Head of caudate nucleus (tissue), 42 donors: ENCODE measurements at regions not wholly inside any gene's neighbourhood (a gene's known extent, or its start where the extent isn't known, plus 50 kb on each side); places are given as distances from the start of the nearest gene placed in this dataset.
"Not testable (repeated sequence)": the region's sequence is repeated elsewhere in the genome, so short reads cannot be mapped to it uniquely, and the experiment has no call there.

Experiments used
- DNase-seq, 42 donors: peaks; one replicate each; pipeline versions ENCODE4 v3.0.0 to v3.0.0-alpha.2; 2020 to 2021; ENCODE audit warnings: mixed read lengths in 7 of 42
- intact Hi-C: fragments of 100-400 bp; cut with DNase I; formaldehyde crosslinking; loops from one replicate; pipeline ENCODE4 v1.15.0; 2022

DNA sequence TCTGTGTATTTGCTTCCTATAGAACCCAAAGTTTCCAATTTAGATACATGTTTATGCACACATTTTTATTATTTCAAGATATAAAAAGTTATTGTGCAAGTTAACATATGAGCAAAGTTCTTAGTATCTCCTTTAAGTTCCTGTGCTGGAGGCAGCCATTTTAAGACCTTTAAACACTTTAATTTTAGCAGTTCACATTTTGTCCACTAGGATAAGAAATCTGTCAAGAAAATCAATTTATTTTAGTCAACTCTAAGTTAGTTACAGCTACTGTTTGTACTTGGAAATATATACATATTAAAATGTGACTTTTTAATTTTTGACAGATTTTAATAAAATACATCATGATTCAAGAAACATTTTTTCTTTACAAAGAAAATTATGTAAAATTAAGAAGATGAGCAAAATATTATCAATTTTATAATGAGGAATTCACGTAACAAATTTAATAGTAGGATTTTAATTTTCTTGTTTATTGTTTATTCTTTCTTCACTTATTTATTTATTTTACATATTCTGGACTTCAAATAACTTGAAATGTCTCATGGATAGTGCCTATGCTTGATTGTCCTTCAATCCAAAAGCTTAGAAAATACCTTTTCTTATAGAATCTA is 402.6 kb upstream of the GBE1 start:
- DNase-seq: no peak
- intact Hi-C loops: no loop called here

- intact Hi-C loops: no loop called here
- DNase-seq: no peak
Measured at GRCh38 chr3:82157952-82158351, 396.5 kb upstream of the GBE1 start.

DNA sequence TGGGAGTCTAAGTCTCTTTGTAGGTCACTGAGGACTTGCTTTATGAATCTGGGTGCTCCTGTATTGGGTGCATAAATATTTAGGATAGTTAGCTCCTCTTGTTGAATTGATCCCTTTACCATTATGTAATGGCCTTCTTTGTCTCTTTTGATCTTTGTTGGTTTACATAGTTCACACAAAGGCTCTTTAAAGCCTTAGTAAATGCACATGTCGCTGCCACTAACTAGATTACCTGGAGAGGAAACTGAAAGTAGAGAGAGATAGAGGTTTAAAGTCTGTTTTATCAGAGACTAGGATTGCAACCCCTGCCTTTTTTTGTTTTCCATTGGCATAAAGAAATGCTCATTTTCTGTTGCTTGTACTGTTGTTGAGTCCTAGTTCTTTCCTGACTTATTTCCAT is 392.4 kb upstream of the GBE1 start:
- intact Hi-C loops, DNase-seq: not testable (repeated sequence)

GRCh38 chr3:82145742-82146141 is 384.3 kb upstream of the GBE1 start:
- DNase-seq: no peak
- intact Hi-C loops: no loop called here

- intact Hi-C loops: no loop called here
Measured at GRCh38 chr3:82144811-82145210, 383.4 kb upstream of the GBE1 start.

GRCh38 chr3:82143661-82144412 is 382.4 kb upstream of the GBE1 start:
- intact Hi-C loops: no loop called here
- no peak for DNase-seq

More at GRCh38 chr3:82144811-82145210, 383.4 kb upstream of the GBE1 start:
- no peak for DNase-seq

GRCh38 chr3:82141592-82141991 is 380.1 kb upstream of the GBE1 start:
- no peak for DNase-seq
- intact Hi-C loops: no loop called here

DNA sequence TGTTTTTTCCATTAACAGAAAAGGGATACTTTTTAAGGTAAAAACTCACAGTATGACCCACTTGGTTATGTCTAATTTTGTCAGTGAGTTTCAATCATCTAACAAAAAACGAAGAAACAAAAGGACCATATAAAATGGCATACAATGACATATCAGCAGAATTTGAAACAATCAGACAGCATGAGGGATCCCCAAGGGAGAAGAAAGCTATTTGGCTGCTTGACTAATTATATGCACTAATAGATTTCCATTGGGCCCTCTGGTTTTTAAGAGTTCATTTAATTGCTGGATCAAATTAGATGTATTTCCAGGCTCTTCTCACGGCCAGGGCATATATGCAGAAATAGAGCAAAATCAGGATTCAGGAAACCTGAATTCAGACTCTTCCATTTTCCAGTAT is 376.4 kb upstream of the GBE1 start:
- no peak for DNase-seq
- intact Hi-C loops: no loop called here

DNA sequence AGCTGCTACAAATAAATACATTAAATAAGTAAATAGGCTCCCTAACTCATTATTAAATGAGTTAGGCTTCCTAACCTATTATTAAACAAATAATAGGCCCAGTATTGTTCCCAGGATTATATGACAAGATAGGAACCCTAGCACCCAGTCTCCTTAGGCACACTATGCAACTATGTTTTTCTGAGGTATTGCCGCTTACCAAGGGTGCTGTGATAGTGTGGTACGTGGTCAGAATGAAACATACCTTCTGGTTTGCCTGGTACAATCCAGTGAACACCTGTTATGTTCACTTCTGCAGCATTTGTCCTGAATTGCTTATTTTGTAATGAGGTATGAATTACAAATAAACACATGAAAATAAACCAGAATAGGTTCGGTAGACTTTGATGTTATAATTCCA is 375.6 kb upstream of the GBE1 start:
- DNase-seq: no peak
- intact Hi-C loops: no loop called here

DNA sequence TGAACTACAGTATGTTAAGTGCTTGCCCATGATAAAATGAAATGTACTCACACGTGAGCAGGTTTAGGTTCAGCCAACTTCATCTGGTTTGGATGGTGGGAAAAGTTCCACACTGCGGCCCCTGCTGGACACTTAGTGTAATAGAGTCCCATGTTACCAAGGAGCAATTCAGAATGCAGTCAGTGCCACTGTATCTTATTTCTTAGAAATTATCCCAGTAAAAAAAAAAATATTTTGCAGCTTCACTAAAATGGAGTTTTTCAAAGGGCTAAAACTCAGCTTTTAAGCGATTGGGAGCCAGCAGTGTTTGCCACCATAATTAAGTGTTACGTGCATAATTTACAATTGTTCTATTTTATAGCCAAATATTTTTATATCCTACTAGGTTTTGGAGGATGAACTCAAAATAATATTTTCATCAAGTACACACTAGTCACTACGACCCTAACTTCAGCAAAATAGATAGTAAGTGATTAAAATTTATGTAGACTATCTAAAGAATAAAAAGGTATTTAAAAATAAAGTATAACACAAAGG is 371.7 kb upstream of the GBE1 start:
- intact Hi-C loops: no loop called here
- peak; percentile 26 to 83 (median 60) for DNase-seq

GRCh38 chr3:82132210-82133069 is 371.0 kb upstream of the GBE1 start:
- intact Hi-C loops: no loop called here
- DNase-seq: no peak

GRCh38 chr3:82130046-82130445 is 368.6 kb upstream of the GBE1 start:
- intact Hi-C loops: no loop called here
- no peak for DNase-seq

DNA sequence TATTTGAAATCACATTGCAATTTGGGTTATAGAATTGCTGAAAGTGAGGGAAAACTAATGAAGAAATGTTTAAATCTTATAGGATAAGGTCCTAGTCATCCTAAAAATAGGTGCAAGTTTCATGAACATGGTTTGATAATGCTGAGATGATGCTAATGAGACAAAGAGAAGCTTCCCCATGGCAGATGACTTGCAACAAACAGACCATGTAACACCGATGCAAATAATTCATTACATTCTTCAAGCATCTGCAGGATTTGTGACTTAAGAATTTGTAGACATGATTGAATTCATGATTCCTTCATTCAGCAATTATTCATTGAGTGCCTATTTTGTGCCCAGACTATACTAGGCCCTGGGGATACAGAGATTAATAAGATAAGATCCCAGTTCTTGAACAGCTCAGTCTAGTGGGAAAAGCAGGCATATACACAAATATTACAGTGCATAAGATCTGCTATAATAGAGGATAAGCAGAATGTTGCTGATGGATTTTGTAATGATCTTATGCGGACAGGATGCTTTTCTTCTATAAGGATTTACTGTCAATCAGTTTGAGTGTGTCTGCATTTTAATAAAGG is 367.9 kb upstream of the GBE1 start:
- no peak for DNase-seq
- intact Hi-C loops: no loop called here

GRCh38 chr3:82128271-82128670 is 366.8 kb upstream of the GBE1 start:
- no peak for DNase-seq

DNA sequence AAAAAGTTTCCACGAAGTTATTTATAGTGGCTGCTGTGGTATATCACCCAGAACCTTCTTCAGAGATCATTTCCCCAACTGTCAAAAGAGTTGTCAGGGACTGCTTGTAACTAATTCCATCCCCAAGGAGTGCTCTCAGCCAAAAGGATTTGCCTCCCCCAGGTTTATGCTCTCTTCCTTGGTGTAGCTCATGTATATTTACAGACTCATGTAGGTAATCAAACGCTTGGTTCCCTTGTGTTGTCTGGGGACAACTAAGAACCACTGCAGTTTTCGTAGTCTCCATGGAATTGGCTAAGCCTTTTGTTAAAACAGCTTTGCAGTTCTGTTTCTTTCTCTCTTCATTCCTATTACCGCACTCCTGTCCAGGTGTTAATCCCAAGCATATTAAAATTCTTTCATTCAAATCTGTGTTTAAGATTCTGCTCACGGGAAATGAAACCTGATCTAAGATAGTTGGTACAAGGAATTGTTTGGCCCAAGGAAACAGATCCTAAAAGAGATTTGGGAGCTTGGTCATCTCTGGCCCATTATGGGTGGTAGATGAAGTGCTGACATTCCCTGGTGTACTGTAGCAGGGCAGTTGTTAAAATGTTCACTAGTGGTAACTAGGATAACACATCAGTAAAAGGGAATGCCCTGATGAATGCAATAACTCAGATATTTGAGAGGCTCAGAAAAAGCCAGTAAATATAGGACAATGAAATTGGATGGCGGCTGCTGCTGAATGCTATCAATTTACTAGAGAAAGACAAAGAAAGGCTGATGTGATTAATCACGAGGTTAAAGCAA is 361.3 kb upstream of the GBE1 start:
- intact Hi-C loops: no loop called here
- no peak for DNase-seq

More at GRCh38 chr3:82128271-82128670, 366.8 kb upstream of the GBE1 start:
- intact Hi-C loops: no loop called here

- no peak for DNase-seq
- intact Hi-C loops: no loop called here
Measured at GRCh38 chr3:82114589-82114988, 353.1 kb upstream of the GBE1 start.

DNA sequence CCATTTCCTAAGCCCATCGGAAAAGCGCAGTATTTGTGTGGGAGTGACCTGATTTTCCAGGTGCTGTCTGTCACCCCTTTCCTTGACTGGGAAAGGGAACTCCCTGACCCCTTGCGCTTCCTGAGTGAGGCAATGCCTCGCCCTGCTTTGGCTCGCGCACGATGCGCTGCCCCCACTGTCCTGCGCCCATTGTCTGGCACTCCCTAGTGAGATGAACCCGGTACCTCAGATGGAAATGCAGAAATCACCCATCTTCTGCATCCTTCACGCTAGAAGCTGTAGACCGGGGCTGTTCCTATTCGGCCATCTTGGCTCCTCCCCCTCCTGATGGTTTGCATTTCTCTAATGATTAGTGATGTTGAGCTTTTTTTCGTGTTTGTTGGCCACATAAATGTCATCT is 349.3 kb upstream of the GBE1 start:
- DNase-seq, intact Hi-C loops: not testable (repeated sequence)

DNA sequence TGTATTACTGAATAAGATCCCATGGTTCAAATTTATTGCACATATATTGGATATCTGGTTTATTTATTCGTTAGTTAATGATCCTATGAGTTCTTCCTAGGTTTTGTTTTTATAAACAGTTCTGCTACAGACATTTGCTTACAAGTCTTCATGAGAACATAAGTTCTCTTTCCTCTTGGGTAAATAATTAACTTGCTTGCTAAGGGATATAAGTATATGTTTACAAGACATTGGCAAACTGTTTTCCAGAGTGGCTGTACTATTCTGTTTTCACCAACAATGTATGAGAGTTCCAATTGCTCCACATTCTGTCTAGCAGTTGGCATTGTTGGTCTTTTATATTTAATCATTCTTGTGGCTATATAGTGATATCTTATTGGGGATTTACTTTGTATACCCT is 341.8 kb upstream of the GBE1 start:
- intact Hi-C loops: no loop called here
- no peak for DNase-seq

DNA sequence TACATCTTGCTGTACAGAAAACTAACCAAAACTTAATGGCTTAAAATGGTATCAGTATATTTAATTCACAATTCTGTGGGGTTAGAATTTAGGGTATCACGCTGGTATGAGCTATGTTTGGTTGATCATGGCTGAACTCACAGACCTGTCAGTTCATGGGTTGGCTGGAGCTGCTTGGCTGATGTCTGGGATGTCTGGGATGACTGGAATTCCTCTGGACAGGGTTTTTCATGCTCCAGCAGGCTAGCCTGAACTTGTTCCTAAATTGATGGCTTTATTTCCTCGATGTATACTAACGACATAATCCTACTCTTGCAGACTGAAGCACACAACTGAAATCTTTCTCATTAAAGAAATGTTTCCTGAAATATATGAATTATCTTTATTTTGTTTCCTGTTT is 338.9 kb upstream of the GBE1 start:
- no peak for DNase-seq
- intact Hi-C loops: no loop called here
